H1 (cell line): ENCODE measurements at regions not wholly inside any gene's neighbourhood (a gene's known extent, or its start where the extent isn't known, plus 50 kb on each side); places are given as distances from the start of the nearest gene placed in this dataset.

ENCODE experiments used
- CEBPB ChIP-seq: IDR thresholded peaks from 2 replicates; pipeline ENCODE4 v1.6.1; 2012; ENCODE audit warnings: low read depth, low read length
- CHD7 ChIP-seq: fragments of 300-600 bp; sonication (generic); IDR thresholded peaks from 2 replicates; pipeline ENCODE4 v1.7.1; 2012; ENCODE audit warnings: low read length, moderate library complexity, mild to moderate bottlenecking, inconsistent platforms; ENCODE audit not compliant: insufficient replicate concordance
- E2F6 ChIP-seq: IDR thresholded peaks from 2 replicates; pipeline ENCODE4 v1.6.1; 2012; ENCODE audit warnings: inconsistent platforms
- MAX ChIP-seq: IDR thresholded peaks from 2 replicates; pipeline ENCODE4 v1.6.1; 2012; ENCODE audit warnings: inconsistent platforms
- RXRA ChIP-seq: IDR thresholded peaks from 2 replicates; pipeline ENCODE4 v1.6.1; 2011; ENCODE audit warnings: low read depth, mild to moderate bottlenecking, low read length, moderate library complexity; ENCODE audit not compliant: insufficient read depth
- SAP30 ChIP-seq: fragments of 300-600 bp; sonication (generic); IDR thresholded peaks from 2 replicates; pipeline ENCODE4 v1.7.1; 2012; ENCODE audit warnings: low read length, moderate library complexity, mild to moderate bottlenecking, inconsistent platforms; ENCODE audit not compliant: insufficient read depth, insufficient replicate concordance
- SIN3A ChIP-seq, 2 experiments: IDR thresholded peaks in 1 of 2; conservative IDR thresholded peaks in 1 of 2; 2 replicates each; pipeline ENCODE4 v1.6.1; 2011 to 2012; ENCODE audit warnings: low read length in 2 of 2, improper control_type of control experiment in 1 of 2, low read depth in 1 of 2, mild to moderate bottlenecking in 1 of 2
- SIRT6 ChIP-seq: IDR thresholded peaks from one replicate; pipeline ENCODE4 v1.7.1; 2012; ENCODE audit warnings: low read length, inconsistent platforms
- SRF ChIP-seq: IDR thresholded peaks from 2 replicates; pipeline ENCODE4 v1.6.1; 2011; ENCODE audit warnings: mild to moderate bottlenecking, low read depth, low read length, moderate library complexity
- TF ChIP-seq, protein P1 (sequence below): IDR thresholded peaks from 2 replicates; pipeline ENCODE4 v1.6.1; 2011; ENCODE audit warnings: low read depth, mild to moderate bottlenecking, low read length; ENCODE audit not compliant: insufficient read depth

DNA sequence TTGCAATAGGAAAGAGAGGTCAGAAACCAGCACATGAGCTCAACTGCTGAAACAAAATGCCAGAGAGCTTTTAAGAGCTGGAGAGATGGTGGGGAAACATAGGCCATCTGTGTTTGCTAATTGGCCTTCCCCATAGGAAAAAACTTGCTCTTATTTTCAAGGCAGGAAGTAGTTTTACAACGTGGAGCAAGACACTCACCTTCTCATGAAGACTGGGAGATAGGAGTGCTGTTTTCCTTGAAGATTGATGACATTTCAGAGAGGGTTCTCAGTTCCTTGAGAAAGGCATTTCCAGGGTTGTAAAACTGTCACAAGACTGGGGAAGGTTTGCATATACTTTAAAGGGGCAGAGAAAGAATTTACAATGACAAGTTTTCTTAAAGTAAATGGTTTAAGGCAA is 586.3 kb upstream of the RAG2 start (continued):
- no peak for TF ChIP-seq CHD7
- no peak for TF ChIP-seq SIRT6
- no peak for TF ChIP-seq CEBPB
- TF ChIP-seq SIN3A (conservative IDR thresholded peaks at IDR 0.05 in 1 of 2, IDR thresholded peaks at IDR 0.05 in 1 of 2; ENCODE audit: low read depth in 1 of 2, low read length in 2 of 2) = no peak
- TF ChIP-seq, protein P1, sequence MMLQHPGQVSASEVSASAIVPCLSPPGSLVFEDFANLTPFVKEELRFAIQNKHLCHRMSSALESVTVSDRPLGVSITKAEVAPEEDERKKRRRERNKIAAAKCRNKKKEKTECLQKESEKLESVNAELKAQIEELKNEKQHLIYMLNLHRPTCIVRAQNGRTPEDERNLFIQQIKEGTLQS = no peak
- TF ChIP-seq MAX = no peak
- TF ChIP-seq RXRA = no peak
- no peak for TF ChIP-seq SRF
- no peak for TF ChIP-seq E2F6
- no peak for TF ChIP-seq SAP30
